A549 (cell line): ENCODE measurements at regions not wholly inside any gene's neighbourhood (a gene's known extent, or its start where the extent isn't known, plus 50 kb on each side); places are given as distances from the start of the nearest gene placed in this dataset.

Experiments
- ATAC-seq, 2 experiments: fragments of 200-7000 bp in 1 of 2; fragments of >200 bp in 1 of 2; cut with Nextera tagmentation in 1 of 2; cut with Tn5 transposase in 1 of 2; 3 replicates each; pipeline versions ENCODE4 v1.8.0 to v1.9.1; 2018 to 2020; ENCODE audit warnings: mild to moderate bottlenecking in 1 of 2, moderate library complexity in 1 of 2
- CTCF ChIA-PET: fragments of 300-600 bp; sonication (Branson Sonifier 250); formaldehyde crosslinking; extraction: SDS; loops from one replicate; lab custom pipeline; 2021; ENCODE audit warnings: antibody characterized with exemption, inconsistent platforms; lab: Yijun Ruan, JAX
- POLR2A ChIA-PET: fragments of 350-600 bp; formaldehyde crosslinking; extraction: SDS; loops from one replicate; lab custom pipeline; 2021; ENCODE audit warnings: antibody characterized with exemption, inconsistent platforms; lab: Yijun Ruan, JAX
- DNase-seq, 2 experiments: peaks; one replicate each; pipeline versions ENCODE4 v3.0.0 to v3.0.0-alpha.2; 2011 to 2016; ENCODE audit warnings: low read depth in 1 of 2, low spot score in 1 of 2
- FAIRE-seq: peaks from 2 replicates; lab custom pipeline; 2011; peaks lifted over from hg19 to GRCh38; lab: Jason Lieb, UNC
- H3K27ac ChIP-seq, 2 experiments: fragments of >200 bp; sonication (Bioruptor Twin); formaldehyde crosslinking; 3 replicates each; pipeline ENCODE4 v1.5.1; 2016 to 2017
- H3K4me1 ChIP-seq: fragments of >200 bp; sonication (Bioruptor Twin); formaldehyde crosslinking; 3 replicates; pipeline ENCODE4 v1.6.1; 2016
- H3K4me2 ChIP-seq: fragments of >200 bp; sonication (Bioruptor Twin); formaldehyde crosslinking; 3 replicates; pipeline ENCODE4 v1.6.1; 2016
- H3K4me3 ChIP-seq: fragments of >200 bp; sonication (Bioruptor Twin); formaldehyde crosslinking; 3 replicates; pipeline ENCODE4 v1.5.1; 2016
- H3K9me3 ChIP-seq: fragments of >200 bp; sonication (Bioruptor Twin); formaldehyde crosslinking; 3 replicates; pipeline ENCODE4 v1.6.1; 2016
- ATOH8 ChIP-seq: fragments of 250-450 bp; sonication (Bioruptor Pico); IDR thresholded peaks from 2 replicates; pipeline ENCODE4 v1.5.0; 2020; ENCODE audit warnings: low read depth, mild to moderate bottlenecking, moderate library complexity
- CTCF ChIP-seq: fragments of >200 bp; sonication (Bioruptor Twin); formaldehyde crosslinking; IDR thresholded peaks from 3 replicates; pipeline ENCODE4 v1.5.1; 2016
- EHF ChIP-seq: fragments of 250-450 bp; sonication (Bioruptor Pico); IDR thresholded peaks from 2 replicates; pipeline ENCODE4 v1.5.0; 2020; ENCODE audit warnings: mild to moderate bottlenecking
- EP300 ChIP-seq, 2 experiments: fragments of >200 bp; sonication (Bioruptor Twin); formaldehyde crosslinking; IDR thresholded peaks; 2 replicates in 1 of 2; 3 replicates in 1 of 2; pipeline ENCODE4 v1.6.1; 2016 to 2017
- FOSB ChIP-seq: fragments of 250-450 bp; sonication (Bioruptor Pico); IDR thresholded peaks from 2 replicates; pipeline ENCODE4 v1.5.0; 2020; ENCODE audit warnings: mild to moderate bottlenecking, moderate library complexity
- FOXS1 ChIP-seq: fragments of 250-450 bp; sonication (Bioruptor Pico); IDR thresholded peaks from 2 replicates; pipeline ENCODE4 v1.5.0; 2020; ENCODE audit warnings: mild to moderate bottlenecking, moderate library complexity
- HEYL ChIP-seq: fragments of 250-450 bp; sonication (Bioruptor Pico); IDR thresholded peaks from 2 replicates; pipeline ENCODE4 v1.8.0; 2021; ENCODE audit warnings: mild to moderate bottlenecking, moderate library complexity
- HMGXB4 ChIP-seq: fragments of 250-450 bp; sonication (Bioruptor Pico); IDR thresholded peaks from 2 replicates; pipeline ENCODE4 v1.5.0; 2021; ENCODE audit warnings: mild to moderate bottlenecking, moderate library complexity, borderline replicate concordance
- HOXB5 ChIP-seq: fragments of 250-450 bp; sonication (Bioruptor Pico); IDR thresholded peaks from 2 replicates; pipeline ENCODE4 v1.5.0; 2020; ENCODE audit warnings: mild to moderate bottlenecking, moderate library complexity
- NPAS2 ChIP-seq: fragments of 250-450 bp; sonication (Bioruptor Pico); IDR thresholded peaks from 2 replicates; pipeline ENCODE4 v1.8.0; 2022; ENCODE audit warnings: mild to moderate bottlenecking, moderate library complexity, borderline replicate concordance
- PBX3 ChIP-seq: IDR thresholded peaks from 2 replicates; pipeline ENCODE4 v1.6.1; 2012
- POLR2AphosphoS2 ChIP-seq: conservative IDR thresholded peaks from 2 replicates; pipeline ENCODE4 v1.6.1; 2012; ENCODE audit warnings: low read length, improper control_type of control experiment, inconsistent platforms
- RARB ChIP-seq: fragments of 250-450 bp; sonication (Bioruptor Pico); IDR thresholded peaks from 2 replicates; pipeline ENCODE4 v1.8.0; 2021; ENCODE audit warnings: mild to moderate bottlenecking, moderate library complexity
- RCOR1 ChIP-seq: fragments of 150-350 bp; IDR thresholded peaks from 2 replicates; pipeline ENCODE4 v1.6.1; 2014; ENCODE audit warnings: antibody characterized with exemption, low read length, low read depth
- TFCP2L1 ChIP-seq: fragments of 250-450 bp; sonication (Bioruptor Pico); IDR thresholded peaks from 2 replicates; pipeline ENCODE4 v1.5.0; 2021; ENCODE audit warnings: mild to moderate bottlenecking
- ZC3H11A ChIP-seq: fragments of 450-650 bp; IDR thresholded peaks from 2 replicates; pipeline ENCODE4 v1.6.1; 2014; ENCODE audit warnings: antibody characterized with exemption, mild to moderate bottlenecking
- ZFP36 ChIP-seq: fragments of 450-650 bp; IDR thresholded peaks from 2 replicates; pipeline ENCODE4 v1.6.1; 2014; ENCODE audit warnings: borderline replicate concordance; ENCODE audit not compliant: partially characterized antibody
- ZNF302 ChIP-seq: fragments of 250-450 bp; sonication (Bioruptor Pico); IDR thresholded peaks from 2 replicates; pipeline ENCODE4 v1.9.0; 2021; ENCODE audit warnings: inconsistent platforms, mild to moderate bottlenecking, moderate library complexity
- ZSCAN20 ChIP-seq: fragments of 250-450 bp; sonication (Bioruptor Pico); IDR thresholded peaks from 2 replicates; pipeline ENCODE4 v1.8.0; 2022; ENCODE audit warnings: mild to moderate bottlenecking, moderate library complexity
- WGBS: methylation state at CpG from one replicate; pipeline ENCODE4 v1.1.6; 2017; ENCODE audit errors: missing lambda C conversion rate; 5-methylcytosine and 5-hydroxymethylcytosine counted together

GRCh38 chr2:42932271-42933151, 140.1 kb upstream of the HAAO start:
- DNase-seq (no peak), ATAC-seq (no peak), FAIRE-seq (no peak)
- Histone ChIP-seq H3K4me2 (no peak overlapping the region), H3K4me1 (peaks cover 22% of the 10 kb centered on the region), H3K4me3 (no peak overlapping the region), H3K9me3 (no peaks in the 10 kb centered on the region), H3K27ac (no peak overlapping the region)
- TF ChIP-seq NPAS2 (no peak), FOXS1 (CRISPR knock-in tag) (no peak), ATOH8 (CRISPR knock-in tag) (no peak), ZFP36 (no peak), HOXB5 (CRISPR knock-in tag) (no peak), TFCP2L1 (CRISPR knock-in tag) (no peak)
- POLR2A ChIA-PET: no interaction called here
- 83% methylated on average over 13 of the region's 13 CpGs for WGBS
- CTCF ChIA-PET: interaction anchor here (0.6 to 10.3 kb wide), 11 partner anchors 12 to 673 kb away, joined by 3 to 92 read pairs (median 4); no protein-coding TSS in a partner anchor

- 77% methylated on average over 3 of the region's 3 CpGs for WGBS
- no peak overlapping the region for H3K27ac ChIP-seq
- ATAC-seq (no peak), DNase-seq (no peak), FAIRE-seq (no peak)
- H3K9me3 ChIP-seq: no peaks in the 10 kb centered on the region
- no peak overlapping the region for H3K4me2 ChIP-seq
- no peak overlapping the region for H3K4me3 ChIP-seq
- POLR2A ChIA-PET: no interaction called here
- TF ChIP-seq PBX3: no peak
- no peak for TF ChIP-seq EHF
- no peak for TF ChIP-seq ZC3H11A
- no peak for TF ChIP-seq HEYL (CRISPR knock-in tag)
- no peak for TF ChIP-seq EP300 (IDR thresholded peaks at IDR 0.05)
- no peak for TF ChIP-seq ZFP36
- no peak for TF ChIP-seq HMGXB4
- TF ChIP-seq RCOR1: no peak
- TF ChIP-seq, all 56 proteins: peak for 0
- peaks cover 22% of the 10 kb centered on the region for H3K4me1 ChIP-seq
- CTCF ChIA-PET: interaction anchor here (0.9 to 10.3 kb wide), 4 partner anchors 12 to 290 kb away, joined by 3 to 92 read pairs (median 14); no protein-coding TSS in a partner anchor
Measured at GRCh38 chr2:42931818-42932195, 139.4 kb upstream of the HAAO start.

- ATAC-seq: peak; percentile 16 to 59; a peak in 4 of 6 replicates
Measured at GRCh38 chr2:42931146-42931817, 138.9 kb upstream of the HAAO start.

More at GRCh38 chr2:42931146-42931817, 138.9 kb upstream of the HAAO start:
- FAIRE-seq (no peak), DNase-seq (peak in 1 of 2 experiments; percentile 27)
- Histone ChIP-seq H3K4me2 (no peak overlapping the region), H3K9me3 (no peaks in the 10 kb centered on the region), H3K27ac (no peak overlapping the region), H3K4me3 (no peak overlapping the region), H3K4me1 (peaks cover 20% of the 10 kb centered on the region)
- 65% methylated on average over 8 of the region's 8 CpGs for WGBS
- POLR2A ChIA-PET: no interaction called here
- CTCF ChIA-PET: interaction anchor here (0.9 to 10.3 kb wide), 5 partner anchors 12 to 291 kb away, joined by 3 to 92 read pairs (median 4); no protein-coding TSS in a partner anchor
- TF ChIP-seq ZSCAN20 (CRISPR knock-in tag): no peak
- no peak for TF ChIP-seq RARB (CRISPR knock-in tag)
- no peak for TF ChIP-seq FOSB (CRISPR knock-in tag)
- no peak for TF ChIP-seq NPAS2
- TF ChIP-seq CTCF: peak; percentile 20; the same call in 2 of the 3 replicates
- no peak for TF ChIP-seq POLR2AphosphoS2
- TF ChIP-seq ZFP36: no peak
- no peak for TF ChIP-seq ZNF302 (CRISPR knock-in tag)
- TF ChIP-seq, all 56 proteins: peak for 1
